Transverse colon (tissue), 4 donors: ENCODE measurements at regions not wholly inside any gene's neighbourhood (a gene's known extent, or its start where the extent isn't known, plus 50 kb on each side); places are given as distances from the start of the nearest gene placed in this dataset.

Experiments
- POLR2AphosphoS5 ChIP-seq, 3 donors: sonication (generic); formaldehyde crosslinking; IDR thresholded peaks; one replicate each; pipeline ENCODE4 v1.6.1; 2016; ENCODE audit warnings: antibody characterized with exemption in 3 of 3
- TF ChIP-seq, protein P1 (sequence below), 5 experiments: fragments of 200-600 bp in 3 of 5; fragments of 450-650 bp in 2 of 5; sonication (generic) in 3 of 5; IDR thresholded peaks; 1 replicate in 2 of 5; 2 replicates in 3 of 5; pipeline ENCODE4 v1.5.1; 2016 to 2017; ENCODE audit warnings: antibody characterized with exemption in 5 of 5, inconsistent platforms in 3 of 5, mild to moderate bottlenecking in 2 of 5, moderate library complexity in 1 of 5

- TF ChIP-seq, protein P1, sequence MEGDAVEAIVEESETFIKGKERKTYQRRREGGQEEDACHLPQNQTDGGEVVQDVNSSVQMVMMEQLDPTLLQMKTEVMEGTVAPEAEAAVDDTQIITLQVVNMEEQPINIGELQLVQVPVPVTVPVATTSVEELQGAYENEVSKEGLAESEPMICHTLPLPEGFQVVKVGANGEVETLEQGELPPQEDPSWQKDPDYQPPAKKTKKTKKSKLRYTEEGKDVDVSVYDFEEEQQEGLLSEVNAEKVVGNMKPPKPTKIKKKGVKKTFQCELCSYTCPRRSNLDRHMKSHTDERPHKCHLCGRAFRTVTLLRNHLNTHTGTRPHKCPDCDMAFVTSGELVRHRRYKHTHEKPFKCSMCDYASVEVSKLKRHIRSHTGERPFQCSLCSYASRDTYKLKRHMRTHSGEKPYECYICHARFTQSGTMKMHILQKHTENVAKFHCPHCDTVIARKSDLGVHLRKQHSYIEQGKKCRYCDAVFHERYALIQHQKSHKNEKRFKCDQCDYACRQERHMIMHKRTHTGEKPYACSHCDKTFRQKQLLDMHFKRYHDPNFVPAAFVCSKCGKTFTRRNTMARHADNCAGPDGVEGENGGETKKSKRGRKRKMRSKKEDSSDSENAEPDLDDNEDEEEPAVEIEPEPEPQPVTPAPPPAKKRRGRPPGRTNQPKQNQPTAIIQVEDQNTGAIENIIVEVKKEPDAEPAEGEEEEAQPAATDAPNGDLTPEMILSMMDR (IDR thresholded peaks at IDR 0.05): no peak
- TF ChIP-seq POLR2AphosphoS5 (IDR thresholded peaks at IDR 0.05): no peak
Measured at GRCh38 chr22:48664586-48664985, 1163.1 kb downstream of the BRD1 start.
